T-cell (primary cell): ENCODE measurements at regions not wholly inside any gene's neighbourhood (a gene's known extent, or its start where the extent isn't known, plus 50 kb on each side); places are given as distances from the start of the nearest gene placed in this dataset.

ENCODE experiments used
- ATAC-seq, 4 experiments: fragments of 200-7000 bp in 3 of 4; fragments of 150-1000 bp in 1 of 4; cut with Tn5 transposase; replicated peaks in 1 of 4; 1 replicate in 3 of 4; 2 replicates in 1 of 4; pipeline ENCODE4 v1.10.0; 2021; ENCODE audit warnings: moderate library complexity in 3 of 4, mild to moderate bottlenecking in 2 of 4, moderate number of reproducible peaks in 1 of 4
- CTCF ChIA-PET, 2 donors: fragments of 300-600 bp; sonication (Branson Sonifier 250); formaldehyde crosslinking; loops; one replicate each; lab custom pipeline; 2022; ENCODE audit warnings: antibody characterized with exemption in 2 of 2; lab: Charles Lee
- POLR2A ChIA-PET, 2 donors: fragments of 300-600 bp; sonication (Branson Sonifier 250); formaldehyde crosslinking; loops; one replicate each; lab custom pipeline; 2022; ENCODE audit warnings: antibody characterized with exemption in 2 of 2; lab: Charles Lee
- DNase-seq, 35 experiments: peaks; one replicate each; pipeline versions ENCODE4 v3.0.0 to v3.0.0-alpha.2; 2013 to 2023
- H3K27ac ChIP-seq: one replicate; pipeline ENCODE4 v1.5.1; 2013; ENCODE audit warnings: low read length
- H3K27me3 ChIP-seq, 2 experiments: replicated peaks in 1 of 2; 1 replicate in 1 of 2; 2 replicates in 1 of 2; pipeline versions ENCODE4 v1.6.1 to v1.7.0; 2013; ENCODE audit warnings: low read length in 1 of 2, mixed read lengths in 1 of 2; ENCODE audit not compliant: control insufficient read depth in 2 of 2, insufficient read depth in 2 of 2; ENCODE audit errors: extremely low read depth in 1 of 2
- H3K36me3 ChIP-seq, 2 donors: 1 replicate in 1 of 2; 2 replicates in 1 of 2; pipeline versions ENCODE4 v1.6.1 to v1.7.0; 2013; ENCODE audit warnings: low read length in 1 of 2; ENCODE audit not compliant: control insufficient read depth in 2 of 2, insufficient read depth in 1 of 2; ENCODE audit errors: extremely low read depth in 1 of 2
- H3K4me1 ChIP-seq, 2 experiments: 1 replicate in 1 of 2; 2 replicates in 1 of 2; pipeline versions ENCODE4 v1.6.1 to v1.7.0; 2013; ENCODE audit warnings: low read length in 2 of 2, mixed read lengths in 1 of 2; ENCODE audit not compliant: insufficient read depth in 2 of 2, control insufficient read depth in 1 of 2; ENCODE audit errors: extremely low read depth in 1 of 2
- H3K4me3 ChIP-seq, 2 donors: 1 replicate in 1 of 2; 2 replicates in 1 of 2; pipeline versions ENCODE4 v1.5.1 to v1.7.0; 2013; ENCODE audit warnings: mild to moderate bottlenecking in 2 of 2, low read length in 1 of 2, moderate library complexity in 1 of 2; ENCODE audit not compliant: control insufficient read depth in 1 of 2; ENCODE audit errors: extremely low read depth in 1 of 2
- H3K9me3 ChIP-seq: 2 replicates; pipeline ENCODE4 v1.7.0; 2013
- H3K27ac Mint-ChIP-seq, 2 donors: one replicate each; pipeline ENCODE4 v1.8.0; 2020 to 2021; ENCODE audit warnings: mild to moderate bottlenecking in 2 of 2, mixed read lengths in 2 of 2
- H3K27me3 Mint-ChIP-seq, 2 donors: one replicate each; pipeline ENCODE4 v1.8.0; 2021 to 2022; ENCODE audit warnings: mixed read lengths in 2 of 2
- H3K36me3 Mint-ChIP-seq: one replicate; pipeline ENCODE4 v1.8.0; 2021; ENCODE audit warnings: mixed read lengths
- H3K4me1 Mint-ChIP-seq, 3 donors: one replicate each; pipeline ENCODE4 v1.8.0; 2020 to 2022; ENCODE audit warnings: mixed read lengths in 3 of 3, mild to moderate bottlenecking in 1 of 3
- H3K4me3 Mint-ChIP-seq, 3 donors: one replicate each; pipeline ENCODE4 v1.8.0; 2020 to 2022; ENCODE audit warnings: mild to moderate bottlenecking in 3 of 3, mixed read lengths in 3 of 3, moderate library complexity in 3 of 3
- H3K9me3 Mint-ChIP-seq, 3 donors: one replicate each; pipeline ENCODE4 v1.8.0; 2020 to 2022; ENCODE audit warnings: mixed read lengths in 3 of 3
- WGBS: methylation state at CpG from one replicate; pipeline ENCODE4 v1.1.5; 2013; ENCODE audit warnings: missing lambda C conversion rate; ENCODE audit not compliant: insufficient coverage; 5-methylcytosine and 5-hydroxymethylcytosine counted together

- H3K9me3 ChIP-seq, result no peaks in the 10 kb centered on the region
- Mint-ChIP-seq H3K36me3 (no peaks in the 10 kb centered on the region), H3K4me1 (no peaks in the 10 kb centered on the region), H3K27ac (no peak overlapping the region), H3K9me3 (no peaks in the 10 kb centered on the region), H3K27me3 (peaks cover 3 to 5% of the 10 kb centered on the region in 2 donors), H3K4me3 (no peak overlapping the region)
- no peaks in the 10 kb centered on the region for H3K27me3 ChIP-seq
- WGBS, result no CpG with 5 or more reads among the region's 3 CpGs
- ATAC-seq (no peak), DNase-seq (peak in 1 of 35 experiments; percentile 12)
- ChIA-PET POLR2A (no interaction called here), CTCF (interaction anchor here (0.9 to 1.8 kb wide), 2 partner anchors 949 to 950 kb away, joined by 7 read pairs; no protein-coding TSS in a partner anchor)
- H3K27ac ChIP-seq, result no peak overlapping the region
- H3K36me3 ChIP-seq, result no peaks in the 10 kb centered on the region
- no peak overlapping the region for H3K4me3 ChIP-seq
- no peaks in the 10 kb centered on the region for H3K4me1 ChIP-seq
Measured at GRCh38 chr4:124334119-124334518, 378.4 kb downstream of the ANKRD50 start.

DNA sequence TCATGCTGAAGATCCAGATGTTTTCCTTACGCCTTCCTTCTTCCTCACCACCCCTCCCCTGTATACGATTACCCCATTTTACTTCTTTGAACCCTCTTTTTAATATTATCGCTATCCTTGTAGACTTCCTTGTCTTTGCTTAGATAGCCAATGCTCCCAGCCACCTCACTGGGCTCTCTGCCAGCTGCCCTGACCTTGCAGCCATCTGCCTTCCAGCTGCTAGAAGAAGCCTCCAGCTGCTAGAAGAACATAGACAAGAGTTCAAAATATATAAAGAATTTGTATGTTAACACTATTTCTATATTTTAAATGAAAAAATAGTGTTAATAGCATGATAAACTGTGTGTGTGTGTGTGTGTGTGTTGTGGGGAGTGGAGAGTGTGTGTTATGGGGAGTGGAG lies 374.7 kb downstream of the ANKRD50 start:
- Mint-ChIP-seq H3K27me3 (peaks cover 3 to 9% of the 10 kb centered on the region in 2 donors), H3K9me3 (peaks cover 0 to 3% (median 0%) of the 10 kb centered on the region in 3 donors), H3K27ac (no peak overlapping the region), H3K36me3 (no peaks in the 10 kb centered on the region), H3K4me1 (no peaks in the 10 kb centered on the region), H3K4me3 (no peak overlapping the region)
- Histone ChIP-seq H3K27me3 (no peaks in the 10 kb centered on the region), H3K36me3 (no peaks in the 10 kb centered on the region), H3K27ac (no peak overlapping the region), H3K9me3 (no peaks in the 10 kb centered on the region), H3K4me1 (no peaks in the 10 kb centered on the region), H3K4me3 (no peak overlapping the region)
- POLR2A ChIA-PET, result no interaction called here
- ATAC-seq (no peak), DNase-seq (no peak)
- 100% methylated on average over 2 of the region's 3 CpGs for WGBS
- CTCF ChIA-PET, result no interaction called here

GRCh38 chr4:124343661-124344171 lies 368.8 kb downstream of the ANKRD50 start:
- Mint-ChIP-seq H3K4me3 (no peak overlapping the region), H3K27me3 (peaks cover 0 to 9% of the 10 kb centered on the region in 2 donors), H3K9me3 (peaks cover 0 to 3% (median 0%) of the 10 kb centered on the region in 3 donors), H3K36me3 (no peaks in the 10 kb centered on the region), H3K4me1 (no peaks in the 10 kb centered on the region), H3K27ac (no peak overlapping the region)
- CTCF ChIA-PET, result interaction anchor here in 1 of 2 donors (0.5 kb wide), 1 partner anchor 1057 kb away, joined by 4 read pairs; no protein-coding TSS in a partner anchor
- H3K27ac ChIP-seq, result no peak overlapping the region
- no peak for ATAC-seq
- no peaks in the 10 kb centered on the region for H3K36me3 ChIP-seq
- 0% methylated on average over 1 of the region's 3 CpGs for WGBS
- H3K4me3 ChIP-seq, result no peak overlapping the region
- H3K27me3 ChIP-seq, result no peaks in the 10 kb centered on the region
- POLR2A ChIA-PET, result interaction anchor here in 1 of 2 donors (0.6 kb wide), 1 partner anchor 30 kb away, joined by 3 read pairs; no protein-coding TSS in a partner anchor
- H3K9me3 ChIP-seq, result no peaks in the 10 kb centered on the region
- H3K4me1 ChIP-seq, result no peaks in the 10 kb centered on the region
- DNase-seq, result no peak

DNA sequence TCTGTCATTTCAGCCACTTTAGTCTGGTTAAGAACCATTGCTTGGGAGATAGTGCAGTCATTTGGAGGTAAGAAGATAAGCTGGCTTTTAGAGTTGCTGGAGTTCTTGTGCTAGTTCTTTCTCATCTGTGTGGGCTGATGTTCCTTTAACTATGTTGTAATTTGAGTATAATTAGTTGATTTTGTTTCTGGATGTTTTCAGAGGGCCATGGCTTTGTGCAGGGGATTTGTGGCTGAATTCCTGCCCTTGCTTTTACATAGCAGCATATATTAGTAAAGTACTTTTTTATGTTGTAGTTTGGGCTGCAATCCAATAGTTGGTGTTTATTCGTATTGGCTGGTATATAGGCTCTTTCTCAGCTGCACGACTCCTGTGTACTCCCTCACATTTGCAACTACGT lies 339.6 kb downstream of the ANKRD50 start:
- POLR2A ChIA-PET, result no interaction called here
- no peak for ATAC-seq
- CTCF ChIA-PET, result no interaction called here
- H3K36me3 Mint-ChIP-seq, result no peaks in the 10 kb centered on the region
- H3K27me3 Mint-ChIP-seq, result no peaks in the 10 kb centered on the region
- no peak overlapping the region for H3K27ac Mint-ChIP-seq
- no peak overlapping the region for H3K4me3 Mint-ChIP-seq
- no CpG with 5 or more reads among the region's 3 CpGs for WGBS
- H3K4me3 ChIP-seq, result no peak overlapping the region
- no peaks in the 10 kb centered on the region for H3K4me1 ChIP-seq
- H3K4me1 Mint-ChIP-seq, result no peaks in the 10 kb centered on the region
- H3K27me3 ChIP-seq, result peaks cover 0 to 11% of the 10 kb centered on the region in 2 experiments
- no peak overlapping the region for H3K27ac ChIP-seq
- DNase-seq, result no peak
- H3K36me3 ChIP-seq, result no peaks in the 10 kb centered on the region
- H3K9me3 ChIP-seq, result no peaks in the 10 kb centered on the region
- peaks cover 7 to 20% (median 18%) of the 10 kb centered on the region in 3 donors for H3K9me3 Mint-ChIP-seq

DNA sequence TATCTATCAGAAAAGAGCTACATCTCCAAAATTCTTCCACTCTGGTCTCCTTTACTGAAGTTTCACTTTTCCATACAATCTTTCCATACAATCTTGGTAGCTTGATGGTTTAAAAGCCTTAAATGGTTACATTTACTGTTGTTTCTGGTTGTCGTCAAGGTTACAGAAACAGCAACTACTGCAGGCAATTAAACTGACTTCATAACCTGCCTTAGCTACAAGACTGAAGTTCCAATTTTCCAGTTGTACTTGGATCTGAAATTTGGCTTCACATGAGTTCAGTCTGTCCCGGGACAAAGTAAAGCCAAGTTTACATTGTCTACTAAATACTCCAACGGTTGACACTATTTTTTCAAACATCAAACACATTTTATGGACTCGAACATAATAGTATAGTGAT lies 326.4 kb downstream of the ANKRD50 start:
- ChIA-PET CTCF (no interaction called here), POLR2A (no interaction called here)
- no peaks in the 10 kb centered on the region for H3K27me3 ChIP-seq
- H3K4me1 Mint-ChIP-seq, result no peaks in the 10 kb centered on the region
- H3K36me3 Mint-ChIP-seq, result no peaks in the 10 kb centered on the region
- no peak overlapping the region for H3K4me3 ChIP-seq
- ATAC-seq (no peak), DNase-seq (no peak)
- H3K4me1 ChIP-seq, result no peaks in the 10 kb centered on the region
- 100% methylated on average over 1 of the region's 4 CpGs for WGBS
- H3K9me3 ChIP-seq, result no peaks in the 10 kb centered on the region
- peaks cover 0 to 2% of the 10 kb centered on the region in 2 donors for H3K27me3 Mint-ChIP-seq
- peaks cover 0 to 4% (median 4%) of the 10 kb centered on the region in 3 donors for H3K9me3 Mint-ChIP-seq
- no peak overlapping the region for H3K27ac ChIP-seq
- no peak overlapping the region for H3K27ac Mint-ChIP-seq
- no peak overlapping the region for H3K4me3 Mint-ChIP-seq
- H3K36me3 ChIP-seq, result no peaks in the 10 kb centered on the region

- no peaks in the 10 kb centered on the region for H3K9me3 ChIP-seq
- peaks cover 0 to 2% of the 10 kb centered on the region in 2 donors for H3K27me3 Mint-ChIP-seq
- no peak for DNase-seq
- H3K4me3 ChIP-seq, result no peak overlapping the region
- POLR2A ChIA-PET, result no interaction called here
- no peak for ATAC-seq
- no peaks in the 10 kb centered on the region for H3K27me3 ChIP-seq
- no peaks in the 10 kb centered on the region for H3K36me3 ChIP-seq
- H3K4me1 Mint-ChIP-seq, result no peaks in the 10 kb centered on the region
- no peak overlapping the region for H3K4me3 Mint-ChIP-seq
- H3K27ac ChIP-seq, result no peak overlapping the region
- H3K4me1 ChIP-seq, result no peaks in the 10 kb centered on the region
- WGBS, result no CpG with 5 or more reads among the region's 6 CpGs
- CTCF ChIA-PET, result no interaction called here
- no peaks in the 10 kb centered on the region for H3K36me3 Mint-ChIP-seq
- H3K27ac Mint-ChIP-seq, result no peak overlapping the region
- H3K9me3 Mint-ChIP-seq, result peaks cover 0 to 4% (median 3%) of the 10 kb centered on the region in 3 donors
Measured at GRCh38 chr4:124386648-124387047, 325.9 kb downstream of the ANKRD50 start.
